Bronchial epithelial cell (primary cell): ENCODE measurements at regions not wholly inside any gene's neighbourhood (a gene's known extent, or its start where the extent isn't known, plus 50 kb on each side); places are given as distances from the start of the nearest gene placed in this dataset.
A peak's percentile ranks its signal among the peaks of the same experiment; 100 is the strongest.

ENCODE experiments used
- DNase-seq: peaks from one replicate; pipeline ENCODE4 v3.0.0-alpha.2; 2010; ENCODE audit warnings: low read depth
- FAIRE-seq: peaks from 2 replicates; lab custom pipeline; 2011; peaks lifted over from hg19 to GRCh38; lab: Jason Lieb, UNC
- H3K27me3 ChIP-seq: 2 replicates; pipeline ENCODE4 v1.5.1; 2011; ENCODE audit warnings: low read length; ENCODE audit not compliant: control insufficient read depth, insufficient read depth
- H3K36me3 ChIP-seq: 2 replicates; pipeline ENCODE4 v1.5.1; 2011; ENCODE audit warnings: low read length; ENCODE audit not compliant: control insufficient read depth, insufficient read depth
- H3K4me3 ChIP-seq: 2 replicates; pipeline ENCODE4 v1.5.1; 2011; ENCODE audit warnings: mild to moderate bottlenecking, low read depth, low read length, control low read depth
- TF ChIP-seq, protein P1 (sequence below): IDR thresholded peaks from 2 replicates; pipeline ENCODE4 v1.5.1; 2011; ENCODE audit warnings: mild to moderate bottlenecking, moderate library complexity, low read length, control low read depth, inconsistent platforms; ENCODE audit not compliant: insufficient read depth, severe bottlenecking

DNA sequence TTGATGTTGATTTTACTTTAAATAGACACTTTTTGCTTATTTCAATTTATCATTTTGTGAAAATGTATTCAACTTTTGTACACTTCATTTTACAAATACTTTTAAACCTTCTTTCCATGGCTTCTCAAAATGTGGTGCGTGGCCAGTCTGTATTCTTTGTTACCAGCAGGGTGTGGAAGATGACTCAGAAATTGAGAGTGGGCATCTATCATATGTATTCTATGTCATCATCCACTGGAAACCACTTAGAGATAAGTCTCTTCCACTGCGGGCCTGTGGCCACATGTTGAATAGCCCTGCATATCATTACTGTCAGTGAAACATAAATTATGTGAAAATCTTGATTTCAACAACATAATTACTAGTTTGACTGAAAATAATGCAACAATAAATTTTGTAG, 52.6 kb upstream of the MC3R start:
- TF ChIP-seq, protein P1, sequence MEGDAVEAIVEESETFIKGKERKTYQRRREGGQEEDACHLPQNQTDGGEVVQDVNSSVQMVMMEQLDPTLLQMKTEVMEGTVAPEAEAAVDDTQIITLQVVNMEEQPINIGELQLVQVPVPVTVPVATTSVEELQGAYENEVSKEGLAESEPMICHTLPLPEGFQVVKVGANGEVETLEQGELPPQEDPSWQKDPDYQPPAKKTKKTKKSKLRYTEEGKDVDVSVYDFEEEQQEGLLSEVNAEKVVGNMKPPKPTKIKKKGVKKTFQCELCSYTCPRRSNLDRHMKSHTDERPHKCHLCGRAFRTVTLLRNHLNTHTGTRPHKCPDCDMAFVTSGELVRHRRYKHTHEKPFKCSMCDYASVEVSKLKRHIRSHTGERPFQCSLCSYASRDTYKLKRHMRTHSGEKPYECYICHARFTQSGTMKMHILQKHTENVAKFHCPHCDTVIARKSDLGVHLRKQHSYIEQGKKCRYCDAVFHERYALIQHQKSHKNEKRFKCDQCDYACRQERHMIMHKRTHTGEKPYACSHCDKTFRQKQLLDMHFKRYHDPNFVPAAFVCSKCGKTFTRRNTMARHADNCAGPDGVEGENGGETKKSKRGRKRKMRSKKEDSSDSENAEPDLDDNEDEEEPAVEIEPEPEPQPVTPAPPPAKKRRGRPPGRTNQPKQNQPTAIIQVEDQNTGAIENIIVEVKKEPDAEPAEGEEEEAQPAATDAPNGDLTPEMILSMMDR = no peak
- DNase-seq (peak; percentile 28), FAIRE-seq (no peak)
- Histone ChIP-seq H3K27me3 (no peaks in the 10 kb centered on the region), H3K36me3 (no peaks in the 10 kb centered on the region), H3K4me3 (no peak overlapping the region)
